SW 1271 (cell line): ENCODE measurements at regions not wholly inside any gene's neighbourhood (a gene's known extent, or its start where the extent isn't known, plus 50 kb on each side); places are given as distances from the start of the nearest gene placed in this dataset.
"Not testable (repeated sequence)": the region's sequence is repeated elsewhere in the genome, so short reads cannot be mapped to it uniquely, and the experiment has no call there.

ENCODE experiments used
- DNase-seq, 2 experiments: peaks; one replicate each; lab custom pipeline; 2025; lab: John Stamatoyannopoulos, UW

DNA sequence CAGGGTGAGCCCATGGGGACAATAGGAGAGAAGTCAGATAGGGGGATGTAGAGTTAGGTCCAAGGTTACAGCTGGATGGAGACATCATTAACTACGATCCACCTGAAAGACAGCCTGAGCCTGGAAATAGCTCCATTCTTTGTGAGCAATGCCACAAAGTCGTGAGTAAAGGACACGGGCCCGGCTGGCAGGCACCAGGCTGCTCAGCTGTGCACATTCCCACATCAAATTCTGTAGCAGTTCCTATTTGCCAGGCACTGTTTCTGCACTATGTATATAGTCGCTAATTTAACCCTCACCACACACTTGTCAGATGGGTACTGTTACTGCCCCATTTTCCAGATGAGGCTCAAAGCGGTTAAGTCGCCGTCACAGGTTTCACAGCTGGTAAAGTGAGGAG, 338.0 kb upstream of the KAZN start:
- DNase-seq = no peak

DNA sequence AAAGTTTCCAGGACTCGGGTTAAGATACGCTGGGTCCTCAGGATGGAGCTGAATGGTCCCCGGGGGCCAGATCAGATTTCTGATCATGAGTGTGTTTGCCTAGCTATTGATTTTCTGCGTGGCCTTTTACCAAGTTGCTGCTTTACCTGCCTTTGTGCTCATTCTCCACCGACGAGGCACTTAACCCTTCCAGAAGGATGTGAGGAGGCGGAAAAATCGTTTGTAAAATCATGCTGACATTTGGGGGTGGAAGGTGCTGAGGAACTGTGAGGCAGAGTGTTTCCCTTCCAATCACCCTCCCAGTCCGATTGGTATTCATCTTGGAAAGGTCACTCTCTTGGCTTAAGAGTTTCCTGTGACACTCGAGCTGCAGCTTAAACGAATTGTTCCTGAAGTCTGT, 337.1 kb upstream of the KAZN start:
- DNase-seq = no peak

DNA sequence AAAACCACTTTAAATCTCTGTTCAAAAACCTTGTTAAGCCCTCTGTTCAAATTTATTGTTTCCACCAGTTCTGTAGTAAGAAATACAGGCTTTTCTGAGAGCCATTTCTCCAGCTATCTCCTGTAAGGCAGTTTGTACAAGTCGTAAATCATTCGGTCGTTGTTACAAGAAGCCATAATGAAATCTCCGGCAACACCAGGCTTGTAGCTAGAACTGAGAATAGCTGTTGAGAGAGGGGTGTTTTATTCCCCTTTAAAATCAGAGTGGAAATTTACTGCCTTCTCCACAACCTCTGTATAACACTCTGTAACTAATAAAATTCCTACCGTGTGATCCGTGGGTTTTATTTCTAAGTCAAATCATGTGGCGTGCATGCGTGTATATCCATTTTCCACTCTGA, 335.8 kb upstream of the KAZN start:
- DNase-seq = no peak

GRCh38 chr1:14263225-14263624, 335.3 kb upstream of the KAZN start:
- DNase-seq = no peak

DNA sequence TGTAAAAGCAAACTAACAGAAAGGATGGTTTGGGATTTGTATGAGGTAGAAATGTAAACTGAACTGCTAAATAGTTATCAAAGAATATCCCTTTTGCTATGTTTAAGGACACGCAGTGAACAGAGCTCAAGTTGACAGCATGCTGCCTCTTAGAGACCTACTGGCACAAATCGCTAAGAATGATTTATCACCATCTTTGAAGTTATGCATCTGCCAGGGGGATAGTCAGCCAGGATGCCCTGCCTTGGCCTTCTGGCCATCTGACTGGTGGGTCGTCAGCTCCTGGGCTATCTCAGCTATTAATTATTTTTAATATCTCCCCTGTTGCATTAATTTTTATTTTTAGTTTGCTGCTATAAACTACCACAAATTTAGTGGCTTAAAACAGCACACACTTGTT, 334.8 kb upstream of the KAZN start:
- no peak for DNase-seq

DNA sequence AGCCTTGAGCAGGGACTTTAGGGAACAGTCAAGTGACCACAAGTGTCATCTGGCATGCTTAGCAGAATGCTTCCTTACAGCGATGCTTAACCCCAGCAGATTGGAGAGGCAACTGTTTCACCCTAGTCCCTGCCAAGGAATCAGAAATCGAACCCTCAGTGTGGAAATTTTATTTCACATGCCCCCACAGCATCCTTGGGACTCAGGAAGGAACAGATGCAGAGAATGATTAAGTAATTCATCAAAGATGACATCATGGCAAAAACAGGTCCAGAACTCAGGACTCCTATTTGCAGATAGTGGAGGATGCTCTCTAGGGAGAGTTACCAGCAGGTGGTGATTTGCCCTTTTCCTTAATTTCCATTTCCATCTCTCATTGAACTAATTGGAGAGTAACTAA, 333.0 kb upstream of the KAZN start:
- DNase-seq = no peak

GRCh38 chr1:14267991-14268390, 330.5 kb upstream of the KAZN start:
- DNase-seq = no peak

GRCh38 chr1:14270821-14271220, 327.7 kb upstream of the KAZN start:
- DNase-seq = no peak

- DNase-seq = no peak
Measured at GRCh38 chr1:14273811-14274210, 324.7 kb upstream of the KAZN start.

DNA sequence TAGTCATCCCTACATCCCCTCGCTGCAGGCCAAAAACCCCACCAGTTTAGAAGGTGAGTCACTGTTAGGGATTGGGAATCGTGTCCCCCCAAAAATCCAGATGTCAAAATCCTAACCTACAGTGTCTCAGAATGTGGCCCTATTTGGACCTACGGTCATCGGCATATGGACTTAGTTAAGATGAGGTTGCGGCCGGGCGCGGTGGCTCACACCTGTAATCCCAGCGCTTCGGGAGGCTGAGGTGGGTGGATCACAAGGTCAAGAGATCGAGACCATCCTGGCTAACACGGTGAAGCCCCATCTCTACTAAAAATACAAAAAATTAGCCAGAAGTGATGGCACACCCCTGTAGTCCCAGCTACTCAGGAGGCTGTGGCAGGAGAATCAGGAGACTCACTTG, 318.6 kb upstream of the KAZN start:
- not testable (repeated sequence) for DNase-seq

GRCh38 chr1:14280909-14281308, 317.6 kb upstream of the KAZN start:
- no peak for DNase-seq

DNA sequence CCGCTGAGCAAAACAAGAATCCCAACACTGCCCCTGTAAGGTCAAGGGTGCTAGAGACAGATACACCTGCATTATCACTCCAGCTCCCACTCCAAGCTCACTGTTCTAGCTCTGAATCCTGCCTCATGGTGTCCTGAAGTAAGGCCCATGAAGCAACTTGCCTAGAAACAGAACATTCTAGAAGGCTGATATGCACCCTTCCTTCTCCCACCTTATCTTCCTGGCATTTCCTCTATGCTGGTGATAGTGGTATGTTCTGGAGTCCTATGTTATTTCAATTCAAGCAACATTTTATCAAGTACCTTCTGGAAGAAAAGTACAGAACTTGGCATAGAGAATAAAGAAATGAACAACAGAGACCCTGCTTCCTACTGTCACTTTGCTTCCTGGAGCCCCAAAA, 317.1 kb upstream of the KAZN start:
- DNase-seq = no peak

- DNase-seq = no peak
Measured at GRCh38 chr1:14282707-14283106, 315.8 kb upstream of the KAZN start.

- DNase-seq = no peak
Measured at GRCh38 chr1:14285238-14285637, 313.2 kb upstream of the KAZN start.

- not testable (repeated sequence) for DNase-seq
Measured at GRCh38 chr1:14291182-14291581, 307.3 kb upstream of the KAZN start.

DNA sequence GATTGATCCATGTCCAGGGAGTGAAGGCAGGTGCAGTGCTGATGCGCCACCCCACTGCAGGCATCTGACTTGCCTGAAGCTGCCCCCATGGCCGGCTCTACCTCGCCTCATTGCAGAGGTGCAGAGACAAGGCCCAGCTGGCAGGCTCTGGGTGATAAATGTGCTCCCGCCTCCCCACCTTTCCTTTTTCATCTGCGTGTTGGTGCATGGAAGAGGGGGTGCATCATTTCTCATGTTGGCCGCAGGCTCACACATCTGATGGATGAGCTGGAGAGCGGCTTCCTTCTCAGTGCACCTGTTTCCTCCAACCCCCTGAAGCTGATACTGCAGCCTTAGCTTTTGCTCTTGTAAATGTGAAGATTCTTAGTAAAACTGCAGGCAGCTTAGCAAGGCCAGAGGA, 306.0 kb upstream of the KAZN start:
- no peak for DNase-seq

- no peak for DNase-seq
Measured at GRCh38 chr1:14294006-14294405, 304.5 kb upstream of the KAZN start.

- DNase-seq = no peak
Measured at GRCh38 chr1:14294860-14295536, 303.5 kb upstream of the KAZN start.

- DNase-seq = no peak
Measured at GRCh38 chr1:14296795-14297194, 301.7 kb upstream of the KAZN start.

DNA sequence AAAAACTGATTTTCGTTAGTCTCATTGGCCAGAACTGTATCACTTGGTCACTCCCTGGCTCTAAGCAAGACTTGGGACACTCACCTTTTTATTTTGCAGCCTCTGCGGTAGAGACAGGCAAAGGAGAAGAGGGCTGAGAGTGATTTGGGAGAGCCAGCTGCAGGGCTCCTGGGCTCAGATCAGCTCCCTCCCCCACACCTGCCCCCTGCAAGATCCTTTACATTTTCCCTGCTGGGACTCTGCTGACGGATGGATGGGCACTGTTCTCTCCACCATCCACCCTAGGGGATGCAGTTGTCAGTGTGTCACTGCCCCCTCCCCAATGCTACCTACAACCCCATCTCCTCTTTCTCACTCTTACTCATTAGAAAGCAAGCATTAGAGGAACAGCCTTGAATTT, 301.1 kb upstream of the KAZN start:
- no peak for DNase-seq

DNA sequence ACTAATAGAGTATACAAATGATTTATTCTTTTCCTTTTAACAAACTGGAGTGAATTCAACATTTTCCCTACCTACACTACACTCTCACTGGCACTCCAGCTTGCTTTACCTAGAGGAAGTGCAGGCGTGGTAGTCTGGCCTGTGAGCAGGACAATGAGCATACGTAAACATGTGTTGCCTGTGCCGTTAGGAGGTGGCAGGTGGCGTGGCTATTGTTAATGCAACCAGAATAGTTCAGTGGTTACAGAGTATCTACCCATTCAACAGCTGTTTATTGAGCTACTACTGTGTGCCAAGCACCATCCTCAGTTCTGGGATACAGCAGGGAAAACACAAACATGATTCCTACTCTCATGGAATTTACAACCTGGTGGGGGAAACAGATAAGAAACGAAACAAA, 299.7 kb upstream of the KAZN start:
- no peak for DNase-seq

DNA sequence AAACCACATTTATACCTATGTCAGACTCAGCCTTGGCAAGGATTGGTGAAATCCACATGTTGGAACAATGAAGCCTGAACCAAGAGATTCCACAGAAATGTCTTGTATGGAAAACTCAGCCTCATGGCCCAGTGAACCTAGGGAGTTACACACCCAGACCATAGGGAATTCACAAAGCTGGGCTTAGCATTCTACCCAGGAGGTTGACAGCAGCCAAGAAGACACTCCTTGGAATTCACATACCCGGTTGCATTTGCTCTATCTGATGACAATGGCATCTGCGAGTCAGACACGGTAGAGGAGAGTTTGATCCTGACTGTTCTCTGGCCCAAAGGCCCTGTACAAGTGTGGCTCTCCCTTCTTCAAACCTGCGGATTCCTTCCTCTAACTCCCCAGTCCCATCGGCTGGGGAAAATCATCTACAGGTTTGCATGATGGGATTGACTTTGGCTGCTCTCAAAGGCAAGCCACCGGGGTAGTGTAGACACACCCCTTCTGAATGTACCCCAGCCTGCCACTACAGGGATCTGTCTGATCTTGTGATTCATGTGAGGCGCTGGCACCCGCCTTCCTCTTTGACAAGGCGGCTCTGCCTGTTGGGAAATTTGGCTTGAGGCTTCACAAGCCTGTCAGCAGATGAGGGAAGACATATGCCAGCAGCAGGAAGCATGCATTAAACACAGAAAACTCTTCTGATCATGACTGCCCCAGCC, 297.3 kb upstream of the KAZN start:
- no peak for DNase-seq

DNA sequence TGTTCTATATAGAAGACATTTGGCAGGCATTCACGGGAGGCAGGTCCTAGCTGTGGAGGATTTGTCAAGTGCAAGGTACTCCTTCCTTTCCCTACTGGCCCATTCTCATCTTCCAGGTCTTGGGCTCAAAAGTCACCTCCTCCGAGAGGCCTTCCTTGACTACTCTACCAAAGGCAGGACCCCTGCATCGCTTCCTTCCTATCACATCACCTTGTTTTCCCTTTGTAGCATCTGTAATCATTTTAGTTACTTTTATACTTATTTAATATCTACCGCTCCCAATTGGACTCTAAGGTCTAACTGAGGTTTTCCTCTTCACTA, 296.8 kb upstream of the KAZN start:
- DNase-seq = no peak

GRCh38 chr1:14302025-14302424, 296.5 kb upstream of the KAZN start:
- DNase-seq = no peak
